Prostate gland (tissue), 2 donors: ENCODE measurements at regions not wholly inside any gene's neighbourhood (a gene's known extent, or its start where the extent isn't known, plus 50 kb on each side); places are given as distances from the start of the nearest gene placed in this dataset.

Experiments
- DNase-seq: peaks from one replicate; pipeline ENCODE4 v3.0.0-alpha.2; 2019; ENCODE audit warnings: low spot score
- H3K27ac ChIP-seq, 2 donors: fragments of 200-600 bp; sonication (generic); 2 replicates each; pipeline ENCODE4 v1.5.1; 2017 to 2019
- H3K27me3 ChIP-seq: fragments of 200-600 bp; sonication (generic); replicated peaks from 2 replicates; pipeline ENCODE4 v1.5.1; 2019; ENCODE audit not compliant: insufficient read depth
- H3K36me3 ChIP-seq, 2 donors: fragments of 200-600 bp; sonication (generic); 1 replicate in 1 of 2; 2 replicates in 1 of 2; pipeline versions ENCODE4 v1.5.1 to v1.8.1; 2017 to 2019
- H3K4me1 ChIP-seq: fragments of 200-600 bp; sonication (generic); replicated peaks from 2 replicates; pipeline ENCODE4 v1.5.1; 2019
- H3K4me3 ChIP-seq, 2 donors: fragments of 200-600 bp; sonication (generic); 2 replicates each; pipeline ENCODE4 v1.5.1; 2017 to 2019
- H3K9me3 ChIP-seq: fragments of 200-600 bp; sonication (generic); 2 replicates; pipeline ENCODE4 v1.5.1; 2017
- POLR2A ChIP-seq: fragments of 450-650 bp; IDR thresholded peaks from one replicate; pipeline ENCODE4 v1.6.1; 2016; ENCODE audit warnings: antibody characterized with exemption, mild to moderate bottlenecking
- POLR2AphosphoS5 ChIP-seq: sonication (generic); formaldehyde crosslinking; IDR thresholded peaks from one replicate; pipeline ENCODE4 v1.6.1; 2017; ENCODE audit warnings: antibody characterized with exemption
- WGBS: methylation state at CpG from one replicate; pipeline ENCODE4 v1.1.5; 2018; 5-methylcytosine and 5-hydroxymethylcytosine counted together
- intact Hi-C: fragments of 100-400 bp; cut with DNase I; formaldehyde crosslinking; loops from one replicate; pipeline ENCODE4 v1.14.2; 2022
- TF ChIP-seq, protein P1 (sequence below), 4 experiments: fragments of 200-600 bp in 2 of 4; fragments of 450-650 bp in 2 of 4; sonication (generic) in 2 of 4; IDR thresholded peaks; 1 replicate in 3 of 4; 2 replicates in 1 of 4; pipeline ENCODE4 v1.5.1; 2016 to 2019; ENCODE audit warnings: antibody characterized with exemption in 4 of 4, mild to moderate bottlenecking in 2 of 4, moderate library complexity in 2 of 4

GRCh38 chr12:124504273-124505000 lies 63.0 kb downstream of the NCOR2 start:
- peaks cover 39% of the 10 kb centered on the region for H3K4me1 ChIP-seq
- intact Hi-C loops: no loop called here
- H3K9me3 ChIP-seq: no peaks in the 10 kb centered on the region
- peak overlapping the region; percentile 85 to 86 for H3K27ac ChIP-seq
- TF ChIP-seq, protein P1, sequence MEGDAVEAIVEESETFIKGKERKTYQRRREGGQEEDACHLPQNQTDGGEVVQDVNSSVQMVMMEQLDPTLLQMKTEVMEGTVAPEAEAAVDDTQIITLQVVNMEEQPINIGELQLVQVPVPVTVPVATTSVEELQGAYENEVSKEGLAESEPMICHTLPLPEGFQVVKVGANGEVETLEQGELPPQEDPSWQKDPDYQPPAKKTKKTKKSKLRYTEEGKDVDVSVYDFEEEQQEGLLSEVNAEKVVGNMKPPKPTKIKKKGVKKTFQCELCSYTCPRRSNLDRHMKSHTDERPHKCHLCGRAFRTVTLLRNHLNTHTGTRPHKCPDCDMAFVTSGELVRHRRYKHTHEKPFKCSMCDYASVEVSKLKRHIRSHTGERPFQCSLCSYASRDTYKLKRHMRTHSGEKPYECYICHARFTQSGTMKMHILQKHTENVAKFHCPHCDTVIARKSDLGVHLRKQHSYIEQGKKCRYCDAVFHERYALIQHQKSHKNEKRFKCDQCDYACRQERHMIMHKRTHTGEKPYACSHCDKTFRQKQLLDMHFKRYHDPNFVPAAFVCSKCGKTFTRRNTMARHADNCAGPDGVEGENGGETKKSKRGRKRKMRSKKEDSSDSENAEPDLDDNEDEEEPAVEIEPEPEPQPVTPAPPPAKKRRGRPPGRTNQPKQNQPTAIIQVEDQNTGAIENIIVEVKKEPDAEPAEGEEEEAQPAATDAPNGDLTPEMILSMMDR (IDR thresholded peaks at IDR 0.05): no peak
- no peak for TF ChIP-seq POLR2A
- peak; percentile 22 for TF ChIP-seq POLR2AphosphoS5
- no peak for DNase-seq
- WGBS: 31% methylated on average over 14 of the region's 14 CpGs
- no peak overlapping the region for H3K4me3 ChIP-seq
- H3K36me3 ChIP-seq: no peaks in the 10 kb centered on the region
- H3K27me3 ChIP-seq: no peaks in the 10 kb centered on the region

DNA sequence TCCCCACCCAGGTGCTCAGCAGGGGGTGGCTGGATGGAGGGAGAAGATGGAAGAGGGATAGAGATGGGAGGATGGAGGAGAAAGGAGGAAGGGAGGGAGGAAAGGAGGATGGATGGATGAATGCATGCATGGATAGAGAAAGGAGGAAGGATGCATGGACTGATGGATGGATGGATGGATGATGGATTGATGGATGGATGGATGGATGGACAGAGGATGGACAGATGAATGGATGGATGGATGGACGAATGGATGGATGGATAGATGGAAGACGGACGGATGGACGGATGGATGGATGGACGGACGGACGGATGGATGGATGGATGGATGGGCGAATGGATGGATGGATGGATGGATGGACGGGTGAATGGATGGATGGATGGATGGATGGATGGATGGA lies 64.1 kb downstream of the NCOR2 start:
- no peak overlapping the region for H3K4me3 ChIP-seq
- TF ChIP-seq POLR2A: no peak
- H3K36me3 ChIP-seq: no peaks in the 10 kb centered on the region
- DNase-seq: no peak
- H3K27me3 ChIP-seq: no peaks in the 10 kb centered on the region
- 90% methylated on average over 9 of the region's 9 CpGs for WGBS
- intact Hi-C loops: no loop called here
- no peaks in the 10 kb centered on the region for H3K9me3 ChIP-seq
- H3K4me1 ChIP-seq: peaks cover 44% of the 10 kb centered on the region
- H3K27ac ChIP-seq: no peak overlapping the region

DNA sequence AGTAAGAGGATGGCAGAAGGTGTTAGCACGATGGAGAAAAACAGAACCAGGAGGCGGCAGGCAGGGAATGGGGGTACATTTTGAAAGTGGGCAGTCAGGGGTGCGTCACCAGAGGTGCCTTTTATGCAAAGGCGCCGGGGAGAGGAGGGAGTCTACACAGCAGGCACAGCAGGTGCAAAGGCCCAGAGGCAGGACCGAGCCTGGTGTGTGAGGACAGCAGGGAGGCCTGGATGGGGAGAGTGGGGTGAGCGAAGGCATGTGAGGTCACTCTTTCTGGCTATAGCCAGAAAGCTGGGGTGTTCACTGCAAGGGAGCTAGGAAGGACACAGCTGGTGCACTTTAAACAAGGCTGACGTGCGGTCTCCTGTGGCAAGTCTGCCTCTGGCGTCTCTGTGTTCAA lies 65.0 kb downstream of the NCOR2 start:
- DNase-seq: no peak
- WGBS: 92% methylated on average over 10 of the region's 10 CpGs
- H3K4me3 ChIP-seq: no peak overlapping the region
- H3K27ac ChIP-seq: peak overlapping the region in 1 of 2 donors; percentile 66
- TF ChIP-seq, protein P1 (IDR thresholded peaks at IDR 0.05): no peak
- TF ChIP-seq POLR2A (no peak), POLR2AphosphoS5 (no peak)
- no peaks in the 10 kb centered on the region for H3K9me3 ChIP-seq
- no peaks in the 10 kb centered on the region for H3K27me3 ChIP-seq
- H3K36me3 ChIP-seq: no peaks in the 10 kb centered on the region
- intact Hi-C loops: no loop called here
- peaks cover 50% of the 10 kb centered on the region for H3K4me1 ChIP-seq

DNA sequence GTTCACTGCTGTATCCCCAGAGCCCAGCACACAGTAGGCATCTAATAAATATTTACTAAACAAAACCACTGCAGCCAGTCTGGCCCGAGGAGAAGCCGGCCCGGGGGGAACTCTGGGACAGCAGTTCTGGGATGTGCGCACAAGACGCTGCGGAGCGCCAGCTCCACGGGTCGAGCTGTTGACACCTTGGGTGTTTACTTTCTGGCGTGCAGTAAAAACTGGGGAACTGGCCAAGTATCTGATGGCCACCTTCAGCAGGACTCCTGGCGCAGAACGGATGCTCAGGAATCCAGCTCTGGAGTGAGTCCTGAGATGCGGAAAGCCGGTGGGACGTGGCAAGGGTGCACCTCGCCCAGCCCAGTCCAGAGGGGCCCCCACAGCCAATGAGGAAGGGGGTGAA lies 65.6 kb downstream of the NCOR2 start:
- peaks cover 51% of the 10 kb centered on the region for H3K4me1 ChIP-seq
- intact Hi-C loops: no loop called here
- H3K36me3 ChIP-seq: no peaks in the 10 kb centered on the region
- DNase-seq: no peak
- no peaks in the 10 kb centered on the region for H3K27me3 ChIP-seq
- peak overlapping the region; percentile 28 to 66 for H3K27ac ChIP-seq
- TF ChIP-seq POLR2A (no peak), POLR2AphosphoS5 (peak; percentile 5)
- H3K4me3 ChIP-seq: no peak overlapping the region
- no peaks in the 10 kb centered on the region for H3K9me3 ChIP-seq
- WGBS: 28% methylated on average over 16 of the region's 16 CpGs

- intact Hi-C loops: no loop called here
- Histone ChIP-seq H3K27me3 (no peaks in the 10 kb centered on the region), H3K4me3 (no peak overlapping the region), H3K27ac (peak overlapping the region; percentile 28 to 66), H3K9me3 (no peaks in the 10 kb centered on the region), H3K4me1 (peaks cover 51% of the 10 kb centered on the region), H3K36me3 (no peaks in the 10 kb centered on the region)
- whole genome bisulfite sequencing: 61% methylated on average over 14 of the region's 17 CpGs
- TF ChIP-seq POLR2AphosphoS5 (no peak), POLR2A (no peak)
- TF ChIP-seq, protein P1 (IDR thresholded peaks at IDR 0.05): no peak
- no peak for DNase-seq
Observed at GRCh38 chr12:124501112-124501561, 66.3 kb downstream of the NCOR2 start.

- no peaks in the 10 kb centered on the region for H3K27me3 ChIP-seq
- peaks cover 38% of the 10 kb centered on the region for H3K4me1 ChIP-seq
- no peaks in the 10 kb centered on the region for H3K36me3 ChIP-seq
- H3K27ac ChIP-seq: peak overlapping the region; percentile 28 to 66
- TF ChIP-seq POLR2AphosphoS5 (no peak), POLR2A (no peak)
- TF ChIP-seq, protein P1 (IDR thresholded peaks at IDR 0.05): no peak
- H3K9me3 ChIP-seq: no peaks in the 10 kb centered on the region
- 89% methylated on average over 11 of the region's 11 CpGs for WGBS
- intact Hi-C loops: loop anchor here (5.0 kb wide), 1 partner anchor 43 kb away; no protein-coding TSS in a partner anchor
- no peak overlapping the region for H3K4me3 ChIP-seq
- no peak for DNase-seq
Observed at GRCh38 chr12:124499898-124500244, 67.5 kb downstream of the NCOR2 start.
